HFF-Myc (cell line): ENCODE measurements at regions not wholly inside any gene's neighbourhood (a gene's known extent, or its start where the extent isn't known, plus 50 kb on each side); places are given as distances from the start of the nearest gene placed in this dataset.
"Not testable (repeated sequence)": the region's sequence is repeated elsewhere in the genome, so short reads cannot be mapped to it uniquely, and the experiment has no call there.

Experiments used
- DNase-seq: peaks from one replicate; pipeline ENCODE4 v3.0.0-alpha.2; 2011; ENCODE audit warnings: low read depth; ENCODE audit errors: extremely low read depth
- H3K4me3 ChIP-seq: replicated peaks from 2 replicates; pipeline ENCODE4 v1.5.1; 2011; ENCODE audit warnings: low read depth, mild to moderate bottlenecking, control low read depth, low read length
- TF ChIP-seq, protein P1 (sequence below): IDR thresholded peaks from 2 replicates; pipeline ENCODE4 v1.5.1; 2012; ENCODE audit warnings: mild to moderate bottlenecking, low read depth, low read length, control low read depth; ENCODE audit errors: missing control alignments

DNA sequence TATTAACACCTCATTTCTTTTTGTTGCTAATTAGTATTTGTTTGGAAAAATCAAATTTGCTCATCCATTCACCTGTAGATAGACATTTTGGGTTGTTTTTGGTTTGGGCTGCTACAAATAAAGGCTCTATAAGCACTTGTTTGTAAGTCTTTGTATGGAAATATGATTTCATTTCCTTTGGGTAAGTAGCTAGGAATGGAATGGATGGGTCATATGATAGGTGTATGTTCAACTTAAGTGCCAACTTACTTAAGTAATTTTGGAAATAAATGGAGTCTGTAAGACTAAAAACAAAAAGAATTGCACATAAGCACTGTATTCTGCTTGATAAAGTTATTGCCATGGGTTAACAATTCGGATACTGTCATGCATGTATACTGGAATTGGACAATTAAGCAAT lies 157.7 kb upstream of the NAMPT start:
- H3K4me3 ChIP-seq = no peak overlapping the region
- TF ChIP-seq, protein P1, sequence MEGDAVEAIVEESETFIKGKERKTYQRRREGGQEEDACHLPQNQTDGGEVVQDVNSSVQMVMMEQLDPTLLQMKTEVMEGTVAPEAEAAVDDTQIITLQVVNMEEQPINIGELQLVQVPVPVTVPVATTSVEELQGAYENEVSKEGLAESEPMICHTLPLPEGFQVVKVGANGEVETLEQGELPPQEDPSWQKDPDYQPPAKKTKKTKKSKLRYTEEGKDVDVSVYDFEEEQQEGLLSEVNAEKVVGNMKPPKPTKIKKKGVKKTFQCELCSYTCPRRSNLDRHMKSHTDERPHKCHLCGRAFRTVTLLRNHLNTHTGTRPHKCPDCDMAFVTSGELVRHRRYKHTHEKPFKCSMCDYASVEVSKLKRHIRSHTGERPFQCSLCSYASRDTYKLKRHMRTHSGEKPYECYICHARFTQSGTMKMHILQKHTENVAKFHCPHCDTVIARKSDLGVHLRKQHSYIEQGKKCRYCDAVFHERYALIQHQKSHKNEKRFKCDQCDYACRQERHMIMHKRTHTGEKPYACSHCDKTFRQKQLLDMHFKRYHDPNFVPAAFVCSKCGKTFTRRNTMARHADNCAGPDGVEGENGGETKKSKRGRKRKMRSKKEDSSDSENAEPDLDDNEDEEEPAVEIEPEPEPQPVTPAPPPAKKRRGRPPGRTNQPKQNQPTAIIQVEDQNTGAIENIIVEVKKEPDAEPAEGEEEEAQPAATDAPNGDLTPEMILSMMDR = no peak
- DNase-seq = no peak

DNA sequence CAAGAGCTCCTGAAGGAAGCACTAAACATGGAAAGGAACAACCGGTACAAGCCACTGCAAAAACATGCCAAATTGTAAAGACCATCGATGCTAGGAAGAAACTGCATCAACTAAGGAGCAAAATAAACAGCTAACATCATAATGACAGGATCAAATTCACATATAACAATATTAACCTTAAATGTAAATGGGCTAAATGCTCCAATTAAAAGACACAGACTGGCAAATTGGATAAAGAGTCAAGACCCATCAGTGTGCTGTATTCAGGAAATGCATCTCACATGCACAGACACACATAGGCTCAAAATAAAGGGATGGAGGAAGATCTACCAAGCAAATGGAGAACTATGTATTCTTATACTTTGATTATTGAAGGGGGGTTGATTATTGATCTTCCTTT lies 156.6 kb upstream of the NAMPT start:
- not testable (repeated sequence) for H3K4me3 ChIP-seq, DNase-seq

DNA sequence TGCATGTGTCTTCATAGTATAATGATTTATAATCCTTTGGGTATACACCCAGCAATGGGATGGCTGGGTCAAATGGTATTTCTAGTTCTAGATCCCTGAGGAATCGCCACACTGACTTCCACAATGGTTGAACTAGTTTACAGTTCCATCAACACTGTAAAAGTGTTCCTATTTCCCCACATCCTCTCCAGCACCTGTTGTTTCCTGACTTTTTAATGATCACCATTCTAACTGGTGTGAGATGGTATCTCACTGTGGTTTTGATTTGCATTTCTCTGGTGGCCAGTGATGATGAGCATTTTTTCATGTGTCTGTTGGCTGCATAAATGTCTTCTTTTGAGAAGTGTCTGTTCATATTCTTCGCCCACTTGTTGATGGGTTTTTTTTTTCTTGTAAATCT lies 152.2 kb upstream of the NAMPT start:
- not testable (repeated sequence) for DNase-seq, H3K4me3 ChIP-seq

DNA sequence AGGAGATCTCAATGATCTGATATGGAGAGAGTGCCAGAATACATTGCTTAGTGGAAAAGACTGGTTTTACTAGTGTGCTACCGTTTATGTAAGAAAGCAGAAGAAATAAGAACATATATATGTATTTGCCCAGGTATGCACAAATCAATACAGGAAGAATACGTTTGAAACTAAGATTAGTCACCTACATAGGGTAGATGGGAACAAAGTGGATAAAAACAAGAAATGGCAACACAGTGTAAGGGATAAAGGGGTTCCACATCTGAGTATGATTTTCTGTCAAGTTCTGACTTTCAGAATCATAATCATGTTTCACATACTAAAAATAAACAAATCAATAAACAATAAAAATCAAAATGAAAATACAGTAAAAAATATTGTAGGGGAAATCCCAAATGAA lies 148.6 kb upstream of the NAMPT start:
- no peak overlapping the region for H3K4me3 ChIP-seq
- DNase-seq = no peak
- TF ChIP-seq, protein P1 = no peak

DNA sequence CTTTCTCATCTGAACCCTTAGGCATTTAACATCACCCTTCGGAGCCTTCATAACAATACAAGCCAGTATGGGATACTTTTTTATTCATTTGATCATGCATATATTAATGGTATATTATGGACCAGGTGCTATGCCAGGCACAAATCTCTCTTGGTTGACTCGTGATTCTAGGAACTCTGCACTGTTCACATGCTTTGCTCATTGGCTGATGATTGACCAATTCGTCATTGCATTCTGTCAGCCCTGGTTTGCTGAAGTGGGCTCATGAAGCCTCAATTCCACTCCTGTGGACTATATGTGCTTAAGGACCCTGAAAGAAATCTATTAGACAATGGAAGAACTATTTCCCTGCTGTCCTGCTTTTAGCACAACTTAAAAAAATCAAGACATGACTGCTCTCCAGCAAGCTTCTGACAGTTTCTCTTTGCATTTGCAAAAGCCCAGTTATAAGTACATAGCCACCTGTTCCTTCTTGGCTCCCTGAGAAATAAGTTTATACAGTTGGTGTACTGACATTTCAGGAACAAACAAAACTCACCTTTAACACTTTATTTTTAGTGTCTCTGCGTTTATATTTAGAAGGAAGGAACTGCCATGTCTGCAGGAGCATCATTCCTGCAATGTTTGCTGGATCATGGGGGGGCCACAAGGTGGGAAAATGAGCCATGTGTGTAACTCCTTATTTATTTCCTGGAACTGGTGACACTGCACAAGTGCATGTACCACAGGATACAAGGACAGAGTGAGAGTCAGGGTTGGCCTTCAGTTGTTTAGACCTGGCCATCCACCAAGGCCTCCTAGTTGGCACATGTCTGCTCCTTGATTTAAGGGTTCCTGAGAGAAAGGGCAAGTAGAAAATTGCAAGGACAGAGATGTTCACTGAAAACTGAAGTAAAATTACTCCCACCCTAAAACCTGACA lies 146.0 kb upstream of the NAMPT start:
- TF ChIP-seq, protein P1 = no peak
- DNase-seq = no peak
- no peak overlapping the region for H3K4me3 ChIP-seq

DNA sequence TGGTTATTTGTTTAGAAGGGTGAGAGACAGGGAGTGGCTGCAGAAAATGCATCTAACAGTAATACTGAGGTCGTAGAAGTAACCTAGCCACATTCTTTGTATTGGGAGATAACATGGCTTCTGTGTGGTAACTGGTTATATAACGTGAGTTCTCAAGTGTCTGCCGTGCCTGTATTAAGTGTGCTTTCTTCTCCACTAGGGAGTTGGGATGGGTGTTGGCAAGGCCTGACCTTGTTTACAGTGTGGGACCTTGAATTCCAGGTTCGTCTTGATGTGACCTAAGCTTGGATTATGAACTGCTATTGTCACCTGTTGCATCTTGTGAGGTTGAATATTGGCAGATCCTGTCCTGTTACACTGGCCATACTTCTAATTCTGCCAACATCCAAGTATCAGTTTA lies 145.3 kb upstream of the NAMPT start:
- H3K4me3 ChIP-seq = no peak overlapping the region
- TF ChIP-seq, protein P1 = no peak
- DNase-seq = no peak

DNA sequence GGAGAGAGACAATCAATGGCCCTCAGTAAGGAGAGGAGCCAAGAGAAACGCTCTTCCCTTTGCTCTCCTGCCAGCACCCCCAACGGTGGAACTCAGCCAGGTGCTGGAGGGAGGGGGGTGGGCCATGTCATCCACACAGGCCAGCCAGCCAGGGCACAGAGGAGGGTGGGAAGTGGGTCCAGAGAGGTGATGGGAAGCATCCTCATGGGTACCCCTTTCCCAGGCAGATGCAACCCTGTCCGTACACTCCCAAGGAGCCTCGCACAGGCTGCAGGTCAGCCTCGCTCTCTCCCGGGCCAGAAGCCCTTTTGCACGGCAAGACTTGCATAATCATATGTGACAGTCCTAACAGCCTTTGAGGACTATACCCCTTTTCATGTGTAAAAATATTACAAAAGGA lies 142.0 kb upstream of the NAMPT start:
- no peak for DNase-seq
- TF ChIP-seq, protein P1 = no peak
- H3K4me3 ChIP-seq = no peak overlapping the region
